ENCODE measurements at regions not wholly inside any gene's neighbourhood (a gene's known extent, or its start where the extent isn't known, plus 50 kb on each side); places are given as distances from the start of the nearest gene placed in this dataset.

DNA sequence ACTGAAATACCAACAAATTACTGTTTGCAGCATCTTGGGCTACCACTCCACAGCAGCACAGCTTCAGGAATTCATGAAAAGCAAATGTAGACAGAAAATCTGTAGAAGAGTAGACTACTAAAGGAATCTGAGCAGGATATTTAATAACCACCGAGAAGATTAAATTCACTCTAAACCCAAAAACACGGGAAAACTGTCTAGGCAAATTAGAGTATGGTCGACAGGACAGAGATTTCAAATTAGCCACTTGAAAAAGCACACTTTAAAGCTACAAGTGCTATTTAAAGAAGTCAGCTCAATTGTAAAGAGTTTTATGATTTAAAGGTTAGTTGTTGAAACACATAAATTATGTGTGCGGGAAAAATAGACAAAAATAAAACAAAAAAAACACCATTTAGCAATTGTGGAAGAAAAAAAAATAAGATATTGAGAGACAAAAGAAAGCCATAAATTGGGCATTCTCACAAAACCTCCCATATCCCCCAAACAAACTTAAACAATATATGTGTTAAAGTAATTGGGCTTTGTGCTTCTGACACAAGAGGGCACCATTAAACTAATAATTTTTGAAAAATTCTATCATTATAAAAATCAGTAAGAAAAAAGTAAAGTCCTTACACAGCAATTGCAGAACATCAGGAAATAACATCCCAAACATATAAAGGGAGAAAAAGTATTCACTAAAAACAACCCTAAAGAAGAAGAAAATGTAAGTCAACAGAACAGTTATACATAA is 880.8 kb downstream of the TECRL start:
- no peaks in the 10 kb centered on the region for H3K27me3 Mint-ChIP-seq
- ATAC-seq = no peak

DNA sequence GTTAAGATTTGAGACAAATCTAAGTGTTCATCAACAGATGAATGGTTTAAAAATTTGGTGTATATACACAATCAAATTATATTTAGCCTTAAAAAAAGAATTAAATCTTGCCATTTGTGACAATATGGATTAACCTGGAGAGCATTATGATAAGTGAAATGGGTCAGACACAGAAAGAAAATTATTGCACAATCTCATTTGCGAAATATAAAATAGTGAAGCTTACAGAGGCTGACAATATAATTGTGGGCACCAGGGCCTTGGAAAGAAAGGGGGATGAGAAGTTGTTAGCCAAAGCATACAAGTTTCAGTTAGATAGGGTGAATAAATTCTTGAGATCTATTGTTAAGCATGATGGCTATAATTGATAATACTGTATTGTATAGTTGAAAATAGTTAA is 883.0 kb downstream of the TECRL start:
- ATAC-seq = no peak

More for the DNA sequence above, 880.8 kb downstream of the TECRL start:
- Mint-ChIP-seq H3K27ac (no peak overlapping the region), H3K4me3 (no peak overlapping the region), H3K36me3 (peaks cover 4% of the 10 kb centered on the region), H3K4me1 (ENCODE audit: low read depth in 2 of 2) (no peaks in the 10 kb centered on the region), H3K9me3 (peaks cover 3% of the 10 kb centered on the region)
- no peak for DNase-seq (ENCODE audit: low spot score)

DNA sequence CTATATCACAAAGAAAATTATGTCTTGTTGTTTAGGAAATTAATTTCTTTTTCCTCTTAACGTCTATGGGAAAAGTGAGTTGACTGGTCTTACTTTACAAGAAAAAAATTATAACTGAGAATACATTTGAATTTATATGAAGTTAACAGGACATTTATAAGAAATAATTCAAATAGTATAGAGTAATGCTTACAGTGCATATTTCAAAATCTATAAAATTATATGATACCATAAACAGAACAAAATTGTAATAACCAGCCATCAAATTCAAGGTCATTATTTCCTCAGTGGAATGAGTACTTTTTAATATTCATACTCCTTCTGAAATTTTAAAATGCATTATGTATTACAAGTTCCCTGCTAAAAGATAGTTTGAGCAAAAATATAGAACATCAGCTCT is 884.5 kb downstream of the TECRL start:
- DNase-seq (ENCODE audit: low spot score) (no peak), ATAC-seq (no peak)
- no peaks in the 10 kb centered on the region for H3K27me3 Mint-ChIP-seq
- no peak overlapping the region for H3K27ac Mint-ChIP-seq
- no peaks in the 10 kb centered on the region for H3K4me1 Mint-ChIP-seq (ENCODE audit: low read depth in 2 of 2)
- no peak overlapping the region for H3K4me3 Mint-ChIP-seq
- peaks cover 8% of the 10 kb centered on the region for H3K9me3 Mint-ChIP-seq
- H3K36me3 Mint-ChIP-seq = peaks cover 4% of the 10 kb centered on the region

More for the DNA sequence above, 883.0 kb downstream of the TECRL start:
- Mint-ChIP-seq H3K36me3 (peaks cover 4% of the 10 kb centered on the region), H3K4me3 (no peak overlapping the region), H3K9me3 (peaks cover 8% of the 10 kb centered on the region), H3K27ac (no peak overlapping the region), H3K27me3 (no peaks in the 10 kb centered on the region), H3K4me1 (ENCODE audit: low read depth in 2 of 2) (no peaks in the 10 kb centered on the region)
- DNase-seq (ENCODE audit: low spot score) = no peak

DNA sequence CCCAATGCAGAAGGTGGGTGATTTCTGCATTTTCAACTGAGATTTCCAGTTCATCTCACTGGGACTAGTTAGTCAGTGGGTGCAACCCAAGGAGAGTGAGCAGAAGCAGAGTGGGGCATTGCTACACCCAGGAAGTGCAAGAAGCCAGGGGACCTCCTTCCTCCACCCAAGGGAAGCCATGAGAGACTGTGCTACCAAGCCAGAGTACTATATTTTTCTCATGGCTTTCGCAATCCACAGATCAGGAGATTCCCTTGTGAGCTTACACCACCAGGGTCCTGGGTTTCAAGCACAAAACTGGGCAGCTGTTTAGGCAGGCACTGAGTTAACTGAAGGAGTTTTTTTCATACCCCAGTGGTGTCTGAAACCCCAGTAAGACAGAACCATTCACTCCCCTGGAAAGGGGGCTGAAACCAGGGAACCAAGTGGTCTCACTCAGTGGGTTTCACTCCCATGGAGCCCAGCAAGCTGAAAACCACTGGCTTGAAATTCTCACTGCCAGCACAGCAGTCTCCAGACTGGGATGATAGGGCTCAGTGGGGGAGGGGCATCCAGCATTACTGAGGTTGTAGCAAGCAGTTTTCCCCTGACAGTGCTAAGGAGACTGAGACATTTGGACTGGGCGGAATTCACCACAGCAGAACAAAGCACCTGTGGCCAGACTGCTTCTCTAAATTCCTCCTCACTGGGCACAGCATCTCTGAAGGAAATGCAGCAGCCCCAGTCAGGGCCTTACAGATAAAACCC is 903.4 kb downstream of the TECRL start:
- DNase-seq (ENCODE audit: low spot score) (no peak), ATAC-seq (no peak)

DNA sequence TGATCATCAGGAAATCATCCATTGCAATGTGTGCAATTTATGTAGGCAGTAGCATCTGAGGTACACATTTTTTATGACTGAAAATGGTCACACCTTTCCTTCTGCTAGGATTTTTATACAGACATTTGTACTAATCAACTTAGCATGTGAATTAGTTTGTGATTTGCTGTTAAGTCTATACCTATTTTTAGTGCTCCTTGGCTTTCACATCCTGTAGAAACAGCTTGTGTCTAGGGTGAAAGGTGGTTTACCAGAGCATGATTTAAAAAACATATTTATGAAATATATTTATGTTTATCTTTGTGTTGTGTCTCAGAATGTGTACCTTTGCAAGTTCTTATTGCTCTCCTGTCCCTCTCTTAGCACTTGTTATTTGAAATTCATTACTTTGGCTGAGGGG is 916.0 kb downstream of the TECRL start:
- Mint-ChIP-seq H3K4me3 (no peak overlapping the region), H3K4me1 (ENCODE audit: low read depth in 2 of 2) (no peaks in the 10 kb centered on the region), H3K36me3 (peaks cover 7% of the 10 kb centered on the region), H3K27ac (no peak overlapping the region), H3K27me3 (no peaks in the 10 kb centered on the region), H3K9me3 (peaks cover 16% of the 10 kb centered on the region)
- ATAC-seq (no peak), DNase-seq (ENCODE audit: low spot score) (no peak)

More for the DNA sequence above, 903.4 kb downstream of the TECRL start:
- peaks cover 23% of the 10 kb centered on the region for H3K36me3 Mint-ChIP-seq
- no peak overlapping the region for H3K4me3 Mint-ChIP-seq
- no peaks in the 10 kb centered on the region for H3K27me3 Mint-ChIP-seq
- H3K4me1 Mint-ChIP-seq (ENCODE audit: low read depth in 2 of 2) = no peaks in the 10 kb centered on the region
- no peak overlapping the region for H3K27ac Mint-ChIP-seq
- peaks cover 39% of the 10 kb centered on the region for H3K9me3 Mint-ChIP-seq

DNA sequence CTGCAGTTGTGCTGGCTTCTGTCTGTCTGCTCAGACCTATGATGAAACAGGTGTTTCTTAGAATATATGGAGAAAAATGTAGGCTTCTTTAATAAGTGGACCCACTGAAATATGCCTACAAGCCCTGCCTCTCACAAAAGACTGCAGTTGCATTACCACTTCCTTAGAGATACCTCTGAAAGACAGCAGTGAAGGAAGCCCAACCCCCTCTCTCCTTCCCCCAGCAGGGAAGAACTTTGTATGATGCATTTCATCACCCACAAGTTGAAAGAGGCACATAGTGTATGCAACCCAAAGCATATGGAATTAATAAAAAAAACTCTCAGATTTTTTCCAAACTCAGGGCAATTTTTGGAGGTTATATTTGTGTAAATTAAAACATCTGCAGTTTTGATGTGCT is 916.7 kb downstream of the TECRL start:
- peaks cover 13% of the 10 kb centered on the region for H3K9me3 Mint-ChIP-seq
- no peaks in the 10 kb centered on the region for H3K27me3 Mint-ChIP-seq
- H3K27ac Mint-ChIP-seq = no peak overlapping the region
- ATAC-seq (no peak), DNase-seq (ENCODE audit: low spot score) (no peak)
- no peaks in the 10 kb centered on the region for H3K4me1 Mint-ChIP-seq (ENCODE audit: low read depth in 2 of 2)
- H3K36me3 Mint-ChIP-seq = peaks cover 7% of the 10 kb centered on the region
- H3K4me3 Mint-ChIP-seq = no peak overlapping the region

DNA sequence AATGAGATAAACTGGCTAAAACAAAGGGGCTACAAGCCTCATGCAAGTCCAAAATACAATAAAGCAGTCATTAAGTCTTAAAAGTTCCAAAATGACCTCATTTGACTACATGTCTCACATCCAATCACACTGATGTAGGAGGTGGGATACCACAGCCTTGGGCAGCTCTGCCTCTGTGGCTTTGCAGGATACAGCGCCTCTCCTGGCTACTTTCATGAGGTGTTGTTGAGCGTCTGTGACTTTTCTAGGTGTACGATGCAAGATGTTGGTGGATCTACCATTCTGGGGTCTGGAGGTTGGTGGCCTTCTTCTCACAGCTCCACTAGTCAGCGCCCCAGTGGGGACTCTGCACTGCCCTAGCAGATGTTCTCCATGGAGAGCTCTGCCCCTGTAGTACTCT is 944.9 kb downstream of the TECRL start:
- Mint-ChIP-seq H3K4me3 (no peak overlapping the region), H3K27me3 (no peaks in the 10 kb centered on the region), H3K4me1 (ENCODE audit: low read depth in 2 of 2) (no peaks in the 10 kb centered on the region), H3K27ac (no peak overlapping the region), H3K36me3 (peaks cover 9% of the 10 kb centered on the region), H3K9me3 (peaks cover 26% of the 10 kb centered on the region)
- no peak for DNase-seq (ENCODE audit: low spot score)
- ATAC-seq = no peak

DNA sequence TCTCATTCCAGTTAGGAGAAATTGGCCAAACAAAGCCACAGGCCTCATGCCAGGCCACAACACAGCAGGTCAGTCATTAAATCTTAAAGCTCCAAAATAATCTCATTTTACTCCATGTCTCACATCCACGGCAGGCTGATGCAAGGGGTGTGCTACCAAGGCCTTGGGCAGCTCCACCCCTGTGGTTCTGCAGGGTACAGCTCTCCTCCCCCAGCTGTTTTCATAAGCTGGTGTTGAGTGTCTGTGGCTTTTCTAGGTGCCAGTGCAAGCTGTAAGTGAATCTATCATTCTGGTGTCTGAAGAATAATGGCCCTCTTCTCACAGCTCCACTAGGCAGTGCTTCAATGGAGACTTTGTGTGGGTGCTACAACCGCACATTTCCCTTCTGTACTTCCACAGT is 949.2 kb downstream of the TECRL start:
- ATAC-seq (no peak), DNase-seq (ENCODE audit: low spot score) (no peak)
- Mint-ChIP-seq H3K27ac (no peak overlapping the region), H3K9me3 (peaks cover 19% of the 10 kb centered on the region), H3K4me3 (no peak overlapping the region), H3K36me3 (peaks cover 9% of the 10 kb centered on the region), H3K27me3 (no peaks in the 10 kb centered on the region), H3K4me1 (ENCODE audit: low read depth in 2 of 2) (no peaks in the 10 kb centered on the region)

DNA sequence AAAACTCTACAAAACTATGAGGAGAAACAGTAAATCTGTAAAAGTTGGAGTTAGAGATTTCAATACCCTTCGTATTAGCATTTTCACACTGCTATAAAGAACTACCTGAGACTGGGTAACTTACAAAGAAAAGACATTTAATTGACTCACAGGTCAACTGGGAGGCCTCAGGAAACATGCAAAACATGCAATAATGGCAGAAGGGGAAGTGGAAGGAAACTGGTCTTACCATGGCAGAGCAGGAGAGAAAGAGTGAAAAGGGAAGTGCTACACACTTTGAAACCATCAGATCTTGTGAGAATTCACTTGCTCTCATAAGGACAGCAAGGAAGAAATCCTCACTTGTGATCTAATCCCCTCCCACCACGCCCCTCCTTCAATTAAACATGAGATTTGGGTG is 949.9 kb downstream of the TECRL start:
- no peak overlapping the region for H3K4me3 Mint-ChIP-seq
- peaks cover 9% of the 10 kb centered on the region for H3K36me3 Mint-ChIP-seq
- H3K9me3 Mint-ChIP-seq = peaks cover 19% of the 10 kb centered on the region
- no peak overlapping the region for H3K27ac Mint-ChIP-seq
- DNase-seq (ENCODE audit: low spot score) (no peak), ATAC-seq (no peak)
- no peaks in the 10 kb centered on the region for H3K27me3 Mint-ChIP-seq
- H3K4me1 Mint-ChIP-seq (ENCODE audit: low read depth in 2 of 2) = no peaks in the 10 kb centered on the region

DNA sequence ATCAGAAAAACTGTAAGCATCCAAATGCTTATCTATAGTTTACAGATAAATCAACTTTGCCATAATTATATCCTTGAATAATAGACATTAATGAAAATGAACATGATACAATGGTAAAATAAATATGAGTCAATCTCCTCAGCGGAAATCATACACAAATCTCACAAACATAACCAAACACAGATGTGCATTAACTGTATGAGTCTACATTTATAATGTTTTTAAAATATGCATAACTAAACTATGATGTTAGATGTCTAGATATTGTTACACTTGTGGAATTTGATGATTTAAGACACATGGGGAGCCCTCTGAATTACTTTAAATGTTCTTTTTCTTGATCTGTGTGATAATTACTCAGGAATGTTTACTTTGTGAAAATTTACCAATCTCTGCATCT is 951.2 kb downstream of the TECRL start:
- Mint-ChIP-seq H3K36me3 (peaks cover 9% of the 10 kb centered on the region), H3K9me3 (peaks cover 16% of the 10 kb centered on the region), H3K4me3 (no peak overlapping the region), H3K27me3 (no peaks in the 10 kb centered on the region), H3K27ac (no peak overlapping the region), H3K4me1 (ENCODE audit: low read depth in 2 of 2) (no peaks in the 10 kb centered on the region)
- DNase-seq (ENCODE audit: low spot score) = no peak
- no peak for ATAC-seq

DNA sequence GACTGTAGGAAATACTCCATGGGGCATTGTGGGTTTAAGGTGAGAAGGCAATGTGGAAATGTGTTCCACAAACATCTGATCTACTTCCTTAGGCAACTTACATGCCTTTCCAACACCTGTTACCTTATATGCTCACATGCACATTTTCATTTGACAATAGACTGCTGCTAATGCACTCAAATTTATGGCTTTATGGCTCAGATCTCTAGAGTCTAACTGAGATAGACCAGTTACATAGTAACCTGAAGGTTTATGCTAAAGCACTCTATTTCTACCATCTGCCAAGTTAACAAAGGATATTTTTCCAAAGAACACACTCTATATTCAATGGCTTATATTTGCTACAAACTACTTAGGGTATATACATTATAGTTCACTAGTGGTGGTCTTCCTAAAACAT is 969.0 kb downstream of the TECRL start:
- Mint-ChIP-seq H3K27ac (no peak overlapping the region), H3K36me3 (no peaks in the 10 kb centered on the region), H3K4me1 (ENCODE audit: low read depth in 2 of 2) (no peaks in the 10 kb centered on the region), H3K27me3 (no peaks in the 10 kb centered on the region), H3K9me3 (peaks cover 13% of the 10 kb centered on the region), H3K4me3 (no peak overlapping the region)
- DNase-seq (ENCODE audit: low spot score) = no peak
- ATAC-seq = no peak

DNA sequence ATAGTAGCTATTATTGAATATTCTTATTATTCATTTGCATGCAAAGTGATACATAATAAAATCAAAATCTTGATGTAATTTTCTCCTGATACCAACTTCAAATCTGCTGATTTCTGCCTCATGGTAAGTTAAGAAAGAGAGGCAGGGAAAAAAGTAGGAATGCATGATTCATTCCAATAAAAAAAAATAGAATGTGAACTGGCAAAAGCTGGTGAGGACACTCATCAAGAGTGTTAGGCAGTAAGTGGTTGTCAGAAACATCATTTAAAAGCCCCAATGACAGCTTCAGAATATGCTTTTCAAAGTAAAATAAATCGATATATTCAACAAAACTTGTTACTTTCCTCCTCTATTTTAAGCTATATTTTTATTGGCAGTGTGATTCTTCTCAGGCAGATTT is 979.1 kb downstream of the TECRL start:
- Mint-ChIP-seq H3K9me3 (peaks cover 22% of the 10 kb centered on the region), H3K27ac (no peak overlapping the region), H3K4me3 (no peak overlapping the region), H3K4me1 (ENCODE audit: low read depth in 2 of 2) (no peaks in the 10 kb centered on the region), H3K27me3 (no peaks in the 10 kb centered on the region), H3K36me3 (no peaks in the 10 kb centered on the region)
- ATAC-seq (no peak), DNase-seq (ENCODE audit: low spot score) (no peak)

DNA sequence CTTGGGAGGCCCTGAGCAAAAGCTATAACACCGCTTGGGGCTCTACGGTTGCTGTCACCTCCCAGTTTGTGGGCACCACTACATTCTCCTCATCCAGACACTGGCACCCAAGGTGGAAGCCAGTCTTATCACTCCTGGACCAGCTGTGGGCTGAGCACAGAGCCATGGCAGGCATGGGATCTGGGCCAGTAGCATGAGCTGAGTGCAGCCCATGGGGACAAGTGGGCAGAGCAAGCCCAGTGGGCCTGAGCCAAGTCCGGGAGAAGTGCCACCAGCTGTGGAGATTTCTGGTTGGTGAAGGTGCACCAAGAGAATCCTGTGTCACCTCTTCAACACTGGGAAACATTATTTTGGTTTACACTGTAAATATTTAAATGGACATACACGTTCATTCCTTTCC is 1013.0 kb downstream of the TECRL start:
- Mint-ChIP-seq H3K36me3 (no peaks in the 10 kb centered on the region), H3K27ac (no peak overlapping the region), H3K4me1 (ENCODE audit: low read depth in 2 of 2) (no peaks in the 10 kb centered on the region), H3K4me3 (no peak overlapping the region), H3K27me3 (no peaks in the 10 kb centered on the region), H3K9me3 (peaks cover 3% of the 10 kb centered on the region)
- ATAC-seq (no peak), DNase-seq (ENCODE audit: low spot score) (no peak)

DNA sequence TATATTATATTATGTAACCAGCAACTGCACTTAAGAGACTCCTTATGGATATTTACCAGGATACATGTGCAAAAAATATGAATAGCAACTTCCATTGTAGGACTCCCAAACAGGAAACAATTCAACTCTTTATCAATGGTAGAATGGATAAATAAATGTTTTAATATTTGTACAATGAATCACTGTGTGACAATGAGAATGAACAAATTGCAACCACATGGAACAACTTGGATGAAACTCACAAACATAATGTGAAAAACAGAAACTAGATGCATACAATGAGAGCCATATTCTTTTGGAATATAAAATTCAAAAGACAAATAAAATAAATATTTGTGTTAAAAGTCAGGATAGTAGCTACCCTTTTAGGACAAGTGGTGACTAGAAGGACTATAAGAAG is 1015.7 kb downstream of the TECRL start:
- H3K36me3 Mint-ChIP-seq = no peaks in the 10 kb centered on the region
- H3K4me1 Mint-ChIP-seq (ENCODE audit: low read depth in 2 of 2) = no peaks in the 10 kb centered on the region
- DNase-seq (ENCODE audit: low spot score) (no peak), ATAC-seq (no peak)
- no peak overlapping the region for H3K4me3 Mint-ChIP-seq
- H3K27me3 Mint-ChIP-seq = no peaks in the 10 kb centered on the region
- H3K27ac Mint-ChIP-seq = no peak overlapping the region
- peaks cover 3% of the 10 kb centered on the region for H3K9me3 Mint-ChIP-seq
